ENCODE measurements at regions not wholly inside any gene's neighbourhood (a gene's known extent, or its start where the extent isn't known, plus 50 kb on each side); places are given as distances from the start of the nearest gene placed in this dataset.
A peak's percentile ranks its signal among the peaks of the same experiment; 100 is the strongest.

DNA sequence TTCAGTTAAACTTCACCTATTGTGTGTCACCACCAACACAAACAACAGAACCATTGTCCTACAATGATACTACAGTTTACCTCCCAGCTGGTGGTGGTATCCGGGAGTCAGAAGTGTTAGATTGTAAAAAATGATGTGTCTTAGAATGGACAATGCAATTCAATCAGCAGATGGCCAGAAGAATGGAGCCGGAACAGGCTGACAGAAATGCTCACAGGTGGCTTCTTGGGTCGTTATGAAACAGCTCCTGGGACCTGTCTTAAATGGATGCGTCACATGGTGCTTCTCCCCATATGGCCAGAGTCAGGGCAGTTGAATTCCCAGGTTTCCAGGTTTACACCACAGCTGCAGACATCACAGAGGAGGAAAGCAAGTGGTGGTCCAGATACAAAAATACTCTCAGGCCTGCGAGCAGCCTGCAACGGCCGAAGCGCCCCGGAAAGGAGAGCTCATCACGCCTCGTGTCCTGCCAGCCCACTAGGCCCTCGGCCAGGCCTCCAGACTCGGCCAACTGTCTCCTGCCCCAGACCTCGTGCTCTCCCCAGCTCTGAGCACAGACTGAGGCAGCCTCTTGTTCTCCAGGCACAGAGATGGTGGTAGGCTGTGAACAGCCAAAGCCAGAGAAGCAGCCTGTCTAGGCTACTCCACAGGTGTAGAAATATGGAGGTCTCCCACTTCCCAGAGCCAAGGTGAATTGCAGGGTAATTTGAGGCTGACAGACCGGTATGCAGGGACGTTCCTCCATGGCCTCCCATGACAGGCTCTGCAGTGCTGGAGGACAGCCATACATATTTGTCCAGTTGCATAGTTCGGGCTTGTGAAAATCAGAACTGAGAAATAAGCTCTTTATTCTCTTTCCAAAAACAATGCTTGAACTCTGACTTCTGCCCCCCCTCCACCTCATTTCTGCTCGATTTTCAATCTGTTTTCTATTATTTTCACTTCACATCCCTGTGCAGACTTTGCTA is 98.5 kb upstream of the SPATA31C2 start:
- TF ChIP-seq, protein P1, sequence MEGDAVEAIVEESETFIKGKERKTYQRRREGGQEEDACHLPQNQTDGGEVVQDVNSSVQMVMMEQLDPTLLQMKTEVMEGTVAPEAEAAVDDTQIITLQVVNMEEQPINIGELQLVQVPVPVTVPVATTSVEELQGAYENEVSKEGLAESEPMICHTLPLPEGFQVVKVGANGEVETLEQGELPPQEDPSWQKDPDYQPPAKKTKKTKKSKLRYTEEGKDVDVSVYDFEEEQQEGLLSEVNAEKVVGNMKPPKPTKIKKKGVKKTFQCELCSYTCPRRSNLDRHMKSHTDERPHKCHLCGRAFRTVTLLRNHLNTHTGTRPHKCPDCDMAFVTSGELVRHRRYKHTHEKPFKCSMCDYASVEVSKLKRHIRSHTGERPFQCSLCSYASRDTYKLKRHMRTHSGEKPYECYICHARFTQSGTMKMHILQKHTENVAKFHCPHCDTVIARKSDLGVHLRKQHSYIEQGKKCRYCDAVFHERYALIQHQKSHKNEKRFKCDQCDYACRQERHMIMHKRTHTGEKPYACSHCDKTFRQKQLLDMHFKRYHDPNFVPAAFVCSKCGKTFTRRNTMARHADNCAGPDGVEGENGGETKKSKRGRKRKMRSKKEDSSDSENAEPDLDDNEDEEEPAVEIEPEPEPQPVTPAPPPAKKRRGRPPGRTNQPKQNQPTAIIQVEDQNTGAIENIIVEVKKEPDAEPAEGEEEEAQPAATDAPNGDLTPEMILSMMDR (IDR thresholded peaks at IDR 0.05; ENCODE audit: partially characterized antibody, unreplicated experiment), result no peak

DNA sequence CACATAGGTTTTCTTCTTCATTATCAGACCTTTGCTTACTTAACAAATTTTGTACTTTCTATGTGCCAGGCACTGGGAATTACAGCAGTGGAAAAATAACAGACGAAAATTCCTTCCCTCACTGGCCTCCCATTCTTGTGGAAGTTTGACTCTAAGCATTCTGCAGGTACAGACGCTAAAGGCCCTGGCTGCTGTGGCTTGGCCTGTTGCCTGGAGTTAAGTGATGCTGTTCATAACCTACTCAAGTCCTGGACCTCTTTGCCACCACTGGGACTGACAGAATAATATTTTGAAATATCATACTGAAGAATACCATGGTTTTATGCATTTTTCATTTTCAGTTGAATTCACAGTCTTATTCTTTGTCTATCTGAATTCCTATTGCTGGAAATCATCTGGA is 97.3 kb upstream of the SPATA31C2 start:
- Mint-ChIP-seq H3K4me1 (ENCODE audit: low read depth, unreplicated experiment) (peaks cover 47% of the 10 kb centered on the region), H3K9me3 (ENCODE audit: unreplicated experiment) (peaks cover 21% of the 10 kb centered on the region), H3K4me3 (ENCODE audit: unreplicated experiment) (no peak overlapping the region), H3K36me3 (ENCODE audit: unreplicated experiment) (peaks cover 13% of the 10 kb centered on the region), H3K27me3 (ENCODE audit: unreplicated experiment) (peaks cover 11% of the 10 kb centered on the region), H3K27ac (ENCODE audit: unreplicated experiment) (peak overlapping the region; percentile 48)
- no peak for DNase-seq
- TF ChIP-seq, protein P1 (IDR thresholded peaks at IDR 0.05; ENCODE audit: partially characterized antibody, unreplicated experiment), result no peak

More for the DNA sequence above, 98.5 kb upstream of the SPATA31C2 start:
- Mint-ChIP-seq H3K36me3 (ENCODE audit: unreplicated experiment) (peaks cover 13% of the 10 kb centered on the region), H3K27ac (ENCODE audit: unreplicated experiment) (peak overlapping the region; percentile 91), H3K9me3 (ENCODE audit: unreplicated experiment) (peaks cover 21% of the 10 kb centered on the region), H3K4me1 (ENCODE audit: low read depth, unreplicated experiment) (peaks cover 41% of the 10 kb centered on the region), H3K27me3 (ENCODE audit: unreplicated experiment) (peaks cover 11% of the 10 kb centered on the region), H3K4me3 (ENCODE audit: unreplicated experiment) (peak overlapping the region; percentile 76)
- peak; percentile 40 for DNase-seq

DNA sequence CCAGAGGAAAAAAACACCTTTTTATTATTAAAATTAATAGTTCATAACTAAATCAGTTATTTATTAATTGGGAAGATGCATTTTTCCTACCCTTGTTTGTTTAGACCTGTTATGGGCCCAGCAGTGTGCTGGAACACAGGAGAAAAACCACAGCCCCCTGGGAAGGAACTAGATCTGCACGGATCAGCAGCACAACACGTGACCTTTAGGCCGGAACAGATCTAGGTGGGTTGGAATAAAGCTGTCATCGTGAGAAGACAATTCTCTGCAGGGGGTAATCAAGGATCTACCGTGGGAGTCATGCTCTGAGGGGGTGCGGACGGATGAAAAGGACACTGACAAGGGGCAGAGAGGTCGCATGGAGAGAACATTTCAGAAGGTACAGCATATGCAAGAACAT is 95.8 kb upstream of the SPATA31C2 start:
- H3K4me1 Mint-ChIP-seq (ENCODE audit: low read depth, unreplicated experiment), result peaks cover 46% of the 10 kb centered on the region
- TF ChIP-seq, protein P1 (IDR thresholded peaks at IDR 0.05; ENCODE audit: partially characterized antibody, unreplicated experiment), result no peak

DNA sequence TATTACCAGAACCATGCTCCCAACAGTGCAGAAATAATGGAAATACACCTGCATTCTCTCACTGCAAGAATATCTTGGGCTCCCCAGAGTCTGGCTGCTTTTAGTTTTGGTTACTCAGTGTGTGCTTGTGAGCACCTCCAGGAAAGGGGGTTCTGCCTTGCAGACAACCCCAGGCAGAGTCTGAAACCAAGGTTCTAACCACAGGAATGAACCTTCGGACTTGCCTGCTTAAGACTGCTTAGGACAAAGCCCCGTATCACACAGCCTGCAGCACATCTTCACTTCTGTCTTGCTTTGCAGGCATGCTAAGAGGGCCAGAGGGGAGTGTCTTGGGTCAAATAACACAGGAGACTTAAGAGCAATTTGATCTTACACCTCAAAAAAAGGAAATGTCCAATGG is 94.8 kb upstream of the SPATA31C2 start:
- TF ChIP-seq, protein P1 (IDR thresholded peaks at IDR 0.05; ENCODE audit: partially characterized antibody, unreplicated experiment), result no peak
- peaks cover 8% of the 10 kb centered on the region for H3K36me3 Mint-ChIP-seq (ENCODE audit: unreplicated experiment)
- H3K9me3 Mint-ChIP-seq (ENCODE audit: unreplicated experiment), result peaks cover 21% of the 10 kb centered on the region
- no peak overlapping the region for H3K4me3 Mint-ChIP-seq (ENCODE audit: unreplicated experiment)
- H3K27me3 Mint-ChIP-seq (ENCODE audit: unreplicated experiment), result peaks cover 8% of the 10 kb centered on the region
- H3K4me1 Mint-ChIP-seq (ENCODE audit: low read depth, unreplicated experiment), result peaks cover 45% of the 10 kb centered on the region
- no peak for DNase-seq
- H3K27ac Mint-ChIP-seq (ENCODE audit: unreplicated experiment), result no peak overlapping the region

More for the DNA sequence above, 95.8 kb upstream of the SPATA31C2 start:
- peaks cover 8% of the 10 kb centered on the region for H3K27me3 Mint-ChIP-seq (ENCODE audit: unreplicated experiment)
- H3K4me3 Mint-ChIP-seq (ENCODE audit: unreplicated experiment), result peak overlapping the region; percentile 39
- peaks cover 21% of the 10 kb centered on the region for H3K9me3 Mint-ChIP-seq (ENCODE audit: unreplicated experiment)
- H3K36me3 Mint-ChIP-seq (ENCODE audit: unreplicated experiment), result peaks cover 10% of the 10 kb centered on the region
- H3K27ac Mint-ChIP-seq (ENCODE audit: unreplicated experiment), result peak overlapping the region; percentile 87
- no peak for DNase-seq

DNA sequence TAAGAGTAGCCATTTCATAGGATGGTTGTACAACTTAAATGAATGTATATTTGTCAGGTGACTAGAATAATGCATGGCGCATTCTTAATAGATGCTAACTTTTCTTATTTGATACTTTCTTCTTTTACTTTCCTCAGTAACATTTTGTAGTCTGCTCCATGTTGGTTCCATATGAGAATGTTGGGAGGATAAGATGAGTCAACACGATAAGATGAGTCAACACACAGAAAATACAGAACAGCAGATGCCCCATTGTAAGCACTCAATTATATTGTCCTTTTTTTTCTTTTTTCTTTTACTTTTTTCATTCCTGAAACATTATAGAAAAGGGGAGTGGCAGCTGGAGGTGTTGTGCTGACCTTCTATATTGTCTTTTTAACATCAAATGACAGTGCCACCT is 92.3 kb upstream of the SPATA31C2 start:
- H3K27ac Mint-ChIP-seq (ENCODE audit: unreplicated experiment), result no peak overlapping the region
- TF ChIP-seq, protein P1 (IDR thresholded peaks at IDR 0.05; ENCODE audit: partially characterized antibody, unreplicated experiment), result no peak
- peaks cover 8% of the 10 kb centered on the region for H3K36me3 Mint-ChIP-seq (ENCODE audit: unreplicated experiment)
- no peak for DNase-seq
- H3K9me3 Mint-ChIP-seq (ENCODE audit: unreplicated experiment), result peaks cover 4% of the 10 kb centered on the region
- peaks cover 24% of the 10 kb centered on the region for H3K4me1 Mint-ChIP-seq (ENCODE audit: low read depth, unreplicated experiment)
- H3K27me3 Mint-ChIP-seq (ENCODE audit: unreplicated experiment), result peaks cover 2% of the 10 kb centered on the region
- H3K4me3 Mint-ChIP-seq (ENCODE audit: unreplicated experiment), result no peak overlapping the region

Data from glutamatergic neuron (in vitro differentiated cells).